Activated CD4-positive, alpha-beta memory T cell treated with anti-CD3 and anti-CD28 coated beads, Interleukin-2, amount 10 ng/mL, durations not matched to agents 7 days and 5 days (primary cell): ENCODE measurements at regions not wholly inside any gene's neighbourhood (a gene's known extent, or its start where the extent isn't known, plus 50 kb on each side); places are given as distances from the start of the nearest gene placed in this dataset.

Experiments
- CTCF ChIA-PET: fragments of 350-600 bp; sonication (Branson Sonifier 250); formaldehyde crosslinking; loops from one replicate; lab custom pipeline; 2021; ENCODE audit warnings: antibody characterized with exemption, inconsistent platforms; lab: Charles Lee
- POLR2A ChIA-PET: fragments of 350-600 bp; sonication (Branson Sonifier 250); formaldehyde crosslinking; loops from one replicate; lab custom pipeline; 2021; ENCODE audit warnings: antibody characterized with exemption; lab: Charles Lee
- DNase-seq: peaks from one replicate; pipeline ENCODE4 v3.0.0-alpha.2; 2020
- H3K27ac Mint-ChIP-seq: one replicate; pipeline ENCODE4 v1.8.0; 2021; ENCODE audit warnings: mild to moderate bottlenecking, mixed read lengths
- H3K27me3 Mint-ChIP-seq: one replicate; pipeline ENCODE4 v1.8.0; 2021; ENCODE audit warnings: mixed read lengths
- H3K36me3 Mint-ChIP-seq: one replicate; pipeline ENCODE4 v1.8.0; 2021; ENCODE audit warnings: low read depth, mixed read lengths
- H3K4me1 Mint-ChIP-seq: one replicate; pipeline ENCODE4 v1.8.0; 2021; ENCODE audit warnings: mixed read lengths
- H3K4me3 Mint-ChIP-seq: one replicate; pipeline ENCODE4 v1.8.0; 2021; ENCODE audit warnings: mild to moderate bottlenecking, mixed read lengths
- H3K9me3 Mint-ChIP-seq: one replicate; pipeline ENCODE4 v1.8.0; 2021; ENCODE audit warnings: mixed read lengths

DNA sequence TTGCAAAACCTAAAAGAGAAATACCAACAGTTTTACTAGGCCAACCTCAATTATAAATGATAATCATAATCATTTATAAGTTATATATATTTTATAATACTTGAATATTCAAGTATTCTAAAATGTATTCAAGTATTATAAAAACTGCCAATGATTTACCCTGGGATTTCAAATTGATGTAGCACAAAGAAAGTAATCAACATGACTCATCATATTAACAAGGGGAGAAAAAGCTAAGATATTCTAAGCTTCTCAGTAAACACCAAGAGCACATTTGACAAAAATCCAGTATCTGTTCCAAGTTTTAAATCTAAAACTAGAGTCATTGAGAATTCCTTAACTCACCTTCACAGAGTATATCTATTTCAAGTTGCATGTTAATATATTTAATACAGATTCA lies 56.1 kb downstream of the CAPZA3 start:
- Mint-ChIP-seq H3K27ac (no peak overlapping the region), H3K9me3 (no peaks in the 10 kb centered on the region), H3K36me3 (no peaks in the 10 kb centered on the region), H3K4me3 (no peak overlapping the region), H3K4me1 (no peaks in the 10 kb centered on the region), H3K27me3 (no peaks in the 10 kb centered on the region)
- CTCF ChIA-PET = no interaction called here
- DNase-seq = no peak
- POLR2A ChIA-PET = no interaction called here

DNA sequence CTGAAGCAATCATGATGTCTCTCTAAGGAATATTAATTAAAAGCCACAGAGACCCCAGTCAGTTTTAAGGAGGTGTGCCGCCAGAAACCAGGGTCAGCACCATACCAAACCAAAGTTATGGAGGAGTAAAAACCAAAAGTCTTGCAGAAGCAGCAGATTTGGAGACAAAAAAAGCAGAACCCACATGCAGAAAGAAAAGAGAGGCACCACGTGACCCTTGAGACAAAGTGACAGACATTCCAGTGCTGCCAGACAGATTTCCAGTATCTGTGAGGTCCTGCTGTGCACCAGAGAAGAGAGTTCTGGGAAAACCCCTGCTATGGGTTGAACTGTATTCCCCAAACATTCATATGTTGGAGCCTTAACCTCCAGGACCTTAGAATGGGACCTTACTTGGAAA lies 59.7 kb downstream of the CAPZA3 start:
- H3K27ac Mint-ChIP-seq = no peak overlapping the region
- no peaks in the 10 kb centered on the region for H3K9me3 Mint-ChIP-seq
- ChIA-PET POLR2A (no interaction called here), CTCF (no interaction called here)
- no peak for DNase-seq
- no peaks in the 10 kb centered on the region for H3K27me3 Mint-ChIP-seq
- no peaks in the 10 kb centered on the region for H3K36me3 Mint-ChIP-seq
- H3K4me1 Mint-ChIP-seq = no peaks in the 10 kb centered on the region
- no peak overlapping the region for H3K4me3 Mint-ChIP-seq

DNA sequence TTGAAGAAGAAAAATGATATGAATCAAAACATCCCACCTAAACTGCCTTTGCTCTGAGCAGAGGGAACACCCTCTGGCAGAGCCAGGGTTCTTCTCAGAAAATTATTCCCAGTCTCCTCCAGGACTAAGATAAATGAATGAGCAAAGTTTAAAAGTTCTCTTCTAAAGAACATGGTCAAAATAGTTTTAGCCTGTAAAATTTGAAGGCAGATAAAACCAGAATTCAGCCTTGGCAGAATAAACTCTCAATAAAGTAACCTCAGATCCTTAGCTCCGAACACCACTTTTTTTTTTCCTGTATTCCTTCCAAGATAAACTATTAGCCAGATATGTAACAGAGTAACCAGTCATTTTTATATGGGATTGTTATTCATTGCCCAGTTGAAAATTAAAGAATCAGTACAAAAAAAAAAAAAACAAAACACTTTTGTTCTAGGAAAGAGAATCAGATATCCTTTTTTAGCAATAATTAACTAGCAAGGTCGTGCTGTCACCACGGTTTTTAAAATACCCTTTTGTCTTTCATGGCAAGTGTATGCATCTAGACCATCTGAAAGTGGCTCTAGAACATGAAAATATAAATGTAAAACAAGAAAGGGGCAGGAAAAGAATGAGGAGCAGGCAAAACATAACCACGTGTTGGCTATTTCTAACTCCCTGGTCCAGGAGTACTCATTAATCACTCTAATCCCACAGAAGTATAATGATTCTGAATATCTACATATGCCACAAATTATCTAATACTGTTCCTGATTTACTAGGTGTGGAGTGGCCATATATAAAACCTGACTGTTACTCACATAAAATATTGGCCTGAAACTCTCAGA lies 60.8 kb downstream of the CAPZA3 start:
- H3K36me3 Mint-ChIP-seq = no peaks in the 10 kb centered on the region
- POLR2A ChIA-PET = no interaction called here
- no peaks in the 10 kb centered on the region for H3K4me1 Mint-ChIP-seq
- H3K27ac Mint-ChIP-seq = no peak overlapping the region
- H3K4me3 Mint-ChIP-seq = no peak overlapping the region
- no peaks in the 10 kb centered on the region for H3K9me3 Mint-ChIP-seq
- no peak for DNase-seq
- no peaks in the 10 kb centered on the region for H3K27me3 Mint-ChIP-seq
- CTCF ChIA-PET = no interaction called here

DNA sequence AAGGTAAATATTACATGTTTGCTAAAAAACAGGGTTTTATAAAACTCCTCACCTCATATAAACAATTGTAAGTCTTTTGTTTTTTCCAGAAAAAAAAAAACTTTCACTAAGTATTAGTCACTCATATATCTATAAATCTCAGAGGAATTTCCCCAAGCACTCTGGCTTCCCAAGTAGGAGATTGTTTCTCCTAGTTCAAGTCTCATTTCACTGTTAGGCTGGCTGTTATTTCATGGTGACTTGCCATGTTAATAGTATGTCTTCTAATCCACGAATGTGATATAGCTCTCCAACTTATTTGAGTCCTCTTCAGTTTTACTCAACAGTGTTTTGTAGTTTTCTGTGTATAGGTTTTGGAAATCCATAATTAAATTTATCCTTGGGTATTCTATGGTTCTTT lies 61.6 kb downstream of the CAPZA3 start:
- CTCF ChIA-PET = no interaction called here
- Mint-ChIP-seq H3K4me3 (no peak overlapping the region), H3K27me3 (no peaks in the 10 kb centered on the region), H3K36me3 (no peaks in the 10 kb centered on the region), H3K4me1 (no peaks in the 10 kb centered on the region), H3K9me3 (no peaks in the 10 kb centered on the region), H3K27ac (no peak overlapping the region)
- no peak for DNase-seq
- POLR2A ChIA-PET = no interaction called here

DNA sequence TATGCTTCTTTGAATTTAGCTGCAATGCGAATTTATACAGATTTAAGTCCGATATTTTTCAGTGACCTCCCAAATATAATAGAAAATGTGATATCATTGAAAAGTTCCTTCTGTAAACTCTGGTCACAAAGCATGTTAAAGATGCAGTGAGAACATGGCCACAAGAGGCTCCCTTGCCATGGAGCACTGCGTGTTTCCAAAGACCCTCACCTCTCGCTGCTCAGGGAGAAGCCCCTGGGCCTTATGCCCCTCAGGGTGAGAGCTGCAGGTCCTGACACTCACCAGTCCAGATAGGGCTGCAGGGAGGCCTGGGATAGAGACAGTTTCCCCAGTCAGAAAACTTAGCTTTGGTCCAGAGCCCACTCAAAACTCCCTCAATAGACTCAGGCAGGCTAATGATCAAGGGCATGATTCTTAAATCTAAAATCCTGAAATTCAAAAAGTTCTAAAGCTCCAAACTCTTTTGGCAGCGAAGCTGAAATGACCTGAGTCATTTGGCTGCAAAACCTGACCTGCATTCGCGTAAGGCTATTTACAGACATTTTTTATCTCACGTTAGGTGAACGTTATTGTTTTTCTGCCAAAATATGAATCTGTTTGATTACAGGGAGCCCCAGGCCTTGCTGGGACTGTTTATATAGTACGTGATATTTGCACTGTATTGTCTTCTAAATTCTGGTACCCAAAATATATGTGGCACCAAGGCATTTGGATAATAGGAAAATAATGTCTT lies 67.8 kb downstream of the CAPZA3 start:
- H3K27me3 Mint-ChIP-seq = no peaks in the 10 kb centered on the region
- no peak overlapping the region for H3K27ac Mint-ChIP-seq
- DNase-seq = no peak
- POLR2A ChIA-PET = no interaction called here
- H3K9me3 Mint-ChIP-seq = no peaks in the 10 kb centered on the region
- H3K36me3 Mint-ChIP-seq = no peaks in the 10 kb centered on the region
- CTCF ChIA-PET = no interaction called here
- H3K4me1 Mint-ChIP-seq = no peaks in the 10 kb centered on the region
- H3K4me3 Mint-ChIP-seq = no peak overlapping the region

DNA sequence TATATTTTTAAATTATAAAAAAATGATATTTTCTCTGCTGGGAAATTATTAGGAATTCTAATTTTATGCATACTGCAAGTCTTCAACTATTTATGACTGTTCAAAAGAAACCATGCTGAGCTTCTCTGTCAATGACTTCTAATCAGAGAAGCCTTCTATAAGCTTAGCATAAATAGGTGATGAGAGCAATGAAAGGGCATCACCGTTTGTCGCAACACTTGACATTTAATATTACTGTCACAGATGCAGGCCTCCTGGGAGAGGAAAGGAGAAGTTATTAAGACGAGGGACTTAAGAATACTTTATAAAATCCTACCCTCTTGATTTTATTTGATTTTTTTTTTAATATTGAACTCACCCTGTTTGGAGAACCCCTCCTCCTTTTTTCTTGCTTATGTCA lies 69.8 kb downstream of the CAPZA3 start:
- H3K9me3 Mint-ChIP-seq = no peaks in the 10 kb centered on the region
- POLR2A ChIA-PET = no interaction called here
- DNase-seq = no peak
- H3K27me3 Mint-ChIP-seq = no peaks in the 10 kb centered on the region
- no peaks in the 10 kb centered on the region for H3K36me3 Mint-ChIP-seq
- H3K4me1 Mint-ChIP-seq = no peaks in the 10 kb centered on the region
- no peak overlapping the region for H3K4me3 Mint-ChIP-seq
- H3K27ac Mint-ChIP-seq = no peak overlapping the region
- CTCF ChIA-PET = no interaction called here

DNA sequence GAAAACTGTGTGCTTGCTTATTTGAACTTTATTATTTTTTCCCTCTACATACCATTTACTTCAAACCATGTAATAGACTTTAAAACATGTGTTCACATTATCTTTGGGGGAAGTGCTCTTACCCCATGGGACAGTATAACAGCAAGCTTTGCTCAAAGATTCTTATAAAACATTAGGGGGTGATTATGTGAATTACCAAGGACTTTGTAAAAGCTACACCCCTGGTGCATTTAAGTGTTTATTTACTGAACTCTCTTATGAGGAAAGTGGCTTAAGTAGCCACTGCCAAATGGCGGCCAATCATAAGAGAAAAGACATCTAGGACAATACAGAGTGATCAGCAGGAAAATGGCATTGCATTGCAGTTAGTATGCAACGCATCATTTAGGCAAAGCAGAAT lies 70.3 kb downstream of the CAPZA3 start:
- DNase-seq = no peak
- Mint-ChIP-seq H3K36me3 (no peaks in the 10 kb centered on the region), H3K27me3 (no peaks in the 10 kb centered on the region), H3K4me3 (no peak overlapping the region), H3K4me1 (no peaks in the 10 kb centered on the region), H3K9me3 (no peaks in the 10 kb centered on the region), H3K27ac (no peak overlapping the region)
- CTCF ChIA-PET = no interaction called here
- POLR2A ChIA-PET = no interaction called here

DNA sequence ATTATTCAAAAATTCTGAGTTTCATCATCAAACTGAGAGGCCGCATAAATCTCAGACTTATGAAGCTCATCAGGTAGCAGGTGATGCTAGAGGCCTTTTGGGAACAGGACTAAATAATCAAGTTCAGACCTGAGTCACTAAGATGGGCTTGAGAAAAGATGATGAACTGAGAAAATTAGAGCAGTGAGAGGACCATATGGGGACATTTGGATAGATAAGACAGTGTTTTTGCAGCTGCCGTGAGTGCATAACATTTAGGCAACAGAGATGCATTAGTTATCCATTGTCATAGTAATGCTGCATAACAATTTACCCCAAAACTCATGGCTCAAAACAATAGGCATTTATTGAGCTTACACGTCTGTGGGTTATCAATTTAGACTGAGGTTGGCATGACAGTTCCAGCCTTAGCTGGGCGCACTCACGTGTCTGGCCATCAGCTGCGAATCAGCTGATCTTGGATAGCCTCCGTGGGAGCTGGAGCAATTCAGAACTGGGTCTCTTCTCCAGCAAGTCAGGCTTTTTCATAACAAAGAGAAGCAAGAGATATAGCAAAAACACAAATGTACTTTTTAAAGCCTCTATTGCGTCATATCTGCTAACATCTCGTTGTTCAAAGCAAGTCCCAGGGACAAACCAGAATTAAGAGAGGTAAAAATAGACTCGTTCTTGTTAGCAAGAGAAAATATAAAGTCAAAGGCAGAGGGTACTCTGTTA lies 72.8 kb downstream of the CAPZA3 start:
- Mint-ChIP-seq H3K9me3 (no peaks in the 10 kb centered on the region), H3K27me3 (no peaks in the 10 kb centered on the region), H3K36me3 (no peaks in the 10 kb centered on the region), H3K4me1 (no peaks in the 10 kb centered on the region), H3K4me3 (no peak overlapping the region), H3K27ac (no peak overlapping the region)
- POLR2A ChIA-PET = no interaction called here
- DNase-seq = no peak
- CTCF ChIA-PET = no interaction called here

DNA sequence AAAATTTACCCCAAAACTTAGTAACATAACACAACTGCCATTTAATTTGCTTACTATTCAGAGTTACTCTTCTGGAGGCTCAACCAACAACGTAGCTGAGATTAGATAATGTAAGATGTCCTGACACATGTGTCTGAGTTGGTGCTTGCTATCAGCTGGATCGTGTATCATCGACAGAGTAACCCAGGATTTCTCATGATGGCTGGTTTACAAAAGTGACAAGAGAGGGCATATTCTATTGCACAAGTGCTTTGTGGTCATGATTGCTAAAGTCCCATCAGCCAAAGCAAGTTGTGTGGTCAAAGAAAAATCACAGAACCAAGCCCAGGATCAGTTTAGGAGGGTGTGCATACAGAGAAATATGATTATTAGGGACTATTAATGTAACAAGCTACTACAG lies 73.4 kb downstream of the CAPZA3 start:
- POLR2A ChIA-PET = no interaction called here
- no peaks in the 10 kb centered on the region for H3K36me3 Mint-ChIP-seq
- no peaks in the 10 kb centered on the region for H3K27me3 Mint-ChIP-seq
- CTCF ChIA-PET = no interaction called here
- no peak overlapping the region for H3K27ac Mint-ChIP-seq
- H3K4me1 Mint-ChIP-seq = no peaks in the 10 kb centered on the region
- no peak for DNase-seq
- H3K9me3 Mint-ChIP-seq = no peaks in the 10 kb centered on the region
- no peak overlapping the region for H3K4me3 Mint-ChIP-seq

DNA sequence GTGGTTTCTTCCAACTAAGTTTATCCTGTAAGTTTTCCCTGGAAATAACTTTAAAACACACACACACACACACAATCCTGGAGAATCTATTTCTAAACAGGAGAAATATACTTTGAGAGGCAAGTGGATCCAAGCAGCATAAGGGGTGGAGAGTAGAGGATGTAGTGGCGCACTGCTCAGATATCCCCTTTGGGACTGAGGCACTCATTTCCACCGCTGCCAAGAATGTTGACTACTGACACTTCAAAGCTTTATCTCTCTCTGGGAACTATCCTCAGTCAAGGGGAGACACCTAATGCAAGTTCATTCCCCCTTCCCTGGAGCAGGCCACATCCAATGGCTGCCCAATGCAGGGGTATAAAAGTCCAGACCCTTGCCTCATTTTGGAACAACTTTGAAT lies 75.8 kb downstream of the CAPZA3 start:
- no peak overlapping the region for H3K27ac Mint-ChIP-seq
- ChIA-PET CTCF (no interaction called here), POLR2A (no interaction called here)
- H3K4me1 Mint-ChIP-seq = no peaks in the 10 kb centered on the region
- H3K9me3 Mint-ChIP-seq = no peaks in the 10 kb centered on the region
- H3K27me3 Mint-ChIP-seq = no peaks in the 10 kb centered on the region
- no peaks in the 10 kb centered on the region for H3K36me3 Mint-ChIP-seq
- no peak overlapping the region for H3K4me3 Mint-ChIP-seq
- DNase-seq = no peak

DNA sequence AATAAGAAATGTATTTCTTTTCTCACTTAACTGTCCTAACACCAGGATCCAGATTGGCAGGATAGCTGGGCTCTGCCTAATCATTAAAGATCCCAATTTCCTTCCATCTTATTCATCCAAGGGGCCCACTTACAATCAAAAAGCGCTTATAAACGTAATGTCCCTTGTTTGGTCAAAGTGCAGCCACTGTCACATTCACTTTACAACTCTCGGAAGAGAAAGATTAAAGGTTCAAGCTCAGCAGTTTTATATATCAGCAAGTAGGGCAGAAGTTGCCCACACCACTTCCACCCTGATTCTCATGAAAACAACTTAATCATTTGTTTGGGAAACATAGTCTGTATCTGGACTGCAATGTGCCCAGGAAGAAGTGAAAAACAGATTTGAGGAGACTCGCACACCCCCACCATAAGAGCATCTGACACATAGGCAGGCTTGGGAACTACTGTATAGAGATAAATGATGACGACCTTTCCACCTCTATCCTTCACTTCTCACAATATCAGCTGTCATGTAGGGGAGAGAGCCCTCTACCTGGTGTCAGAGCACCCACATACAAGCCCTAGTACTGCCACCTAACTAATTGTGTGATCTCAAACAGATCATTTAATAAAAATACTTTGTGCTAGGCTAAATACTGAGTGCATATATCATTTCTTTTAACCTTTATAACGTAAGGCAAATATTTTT lies 80.8 kb downstream of the CAPZA3 start:
- no peak for DNase-seq
- POLR2A ChIA-PET = no interaction called here
- Mint-ChIP-seq H3K27ac (no peak overlapping the region), H3K4me3 (no peak overlapping the region), H3K36me3 (no peaks in the 10 kb centered on the region), H3K27me3 (peaks cover 2% of the 10 kb centered on the region), H3K9me3 (no peaks in the 10 kb centered on the region), H3K4me1 (no peaks in the 10 kb centered on the region)
- CTCF ChIA-PET = no interaction called here

DNA sequence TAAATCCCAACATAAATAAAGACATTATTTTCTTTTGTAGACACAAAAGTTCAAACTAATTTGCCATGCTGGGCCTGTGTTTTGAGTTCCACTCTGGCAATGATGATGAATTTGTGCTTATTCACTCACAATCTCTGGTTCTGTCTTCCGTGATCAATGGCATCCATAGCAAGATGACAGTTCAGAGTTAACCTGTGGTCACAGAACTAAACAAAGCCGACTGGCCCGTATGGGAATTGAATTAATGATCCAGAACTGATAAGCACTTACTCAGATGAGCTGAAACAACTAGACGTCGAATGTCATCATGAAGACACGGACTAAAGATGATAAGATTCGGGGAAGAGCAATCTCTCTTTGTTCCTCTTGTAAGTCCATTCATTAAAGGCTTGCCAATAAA lies 81.6 kb downstream of the CAPZA3 start:
- Mint-ChIP-seq H3K9me3 (no peaks in the 10 kb centered on the region), H3K36me3 (no peaks in the 10 kb centered on the region), H3K27me3 (peaks cover 2% of the 10 kb centered on the region), H3K4me3 (no peak overlapping the region), H3K4me1 (no peaks in the 10 kb centered on the region), H3K27ac (no peak overlapping the region)
- POLR2A ChIA-PET = no interaction called here
- CTCF ChIA-PET = no interaction called here
- DNase-seq = no peak

DNA sequence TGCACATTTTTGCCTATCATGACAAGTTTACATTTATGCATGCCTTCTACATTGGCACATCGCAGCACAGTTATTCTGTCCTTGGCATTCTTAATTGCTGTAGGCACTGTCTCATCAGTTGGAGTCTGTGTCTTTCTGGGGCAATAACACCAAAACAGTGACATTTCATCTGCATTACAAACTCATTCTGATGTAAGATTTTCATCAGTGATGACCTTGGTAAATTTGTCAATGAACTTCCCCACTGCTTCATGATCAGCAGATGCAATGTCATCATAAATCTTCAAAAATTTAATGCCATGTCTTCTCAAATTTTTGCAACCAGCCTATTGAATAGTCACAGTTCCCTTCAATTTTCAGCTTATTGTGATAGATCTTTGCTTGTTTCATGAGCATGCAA lies 85.5 kb downstream of the CAPZA3 start:
- Mint-ChIP-seq H3K27ac (no peak overlapping the region), H3K4me3 (no peak overlapping the region)
- CTCF ChIA-PET = no interaction called here

More for the DNA sequence above, 85.5 kb downstream of the CAPZA3 start:
- Mint-ChIP-seq H3K36me3 (no peaks in the 10 kb centered on the region), H3K27me3 (peaks cover 3% of the 10 kb centered on the region), H3K4me1 (no peaks in the 10 kb centered on the region), H3K9me3 (no peaks in the 10 kb centered on the region)
- no peak for DNase-seq
- POLR2A ChIA-PET = no interaction called here
